Adrenal gland (tissue), 9 donors: ENCODE measurements at regions not wholly inside any gene's neighbourhood (a gene's known extent, or its start where the extent isn't known, plus 50 kb on each side); places are given as distances from the start of the nearest gene placed in this dataset.

Experiments used
- DNase-seq, 7 donors: peaks; one replicate each; pipeline ENCODE4 v3.0.0-alpha.2; 2019 to 2020
- H3K27ac ChIP-seq, 5 donors: fragments of 200-600 bp; sonication (generic) in 4 of 5; 1 replicate in 3 of 5; 2 replicates in 2 of 5; pipeline versions ENCODE4 v1.5.1 to v1.8.0; 2016 to 2020; ENCODE audit warnings: mild to moderate bottlenecking in 1 of 5
- H3K27me3 ChIP-seq: fragments of 200-600 bp; 2 replicates; pipeline ENCODE4 v1.8.0; 2021
- H3K36me3 ChIP-seq, 2 donors: fragments of 200-600 bp; replicated peaks in 1 of 2; 1 replicate in 1 of 2; 2 replicates in 1 of 2; pipeline versions ENCODE4 v1.5.1 to v1.8.0; 2018 to 2022
- H3K4me1 ChIP-seq, 2 donors: fragments of 200-600 bp; replicated peaks in 1 of 2; 1 replicate in 1 of 2; 2 replicates in 1 of 2; pipeline versions ENCODE4 v1.5.1 to v1.8.0; 2018 to 2021
- H3K4me3 ChIP-seq, 4 donors: fragments of 200-600 bp; sonication (generic) in 3 of 4; one replicate each; pipeline ENCODE4 v1.5.1; 2016 to 2018
- H3K9me3 ChIP-seq, 3 donors: fragments of 200-600 bp; sonication (generic) in 1 of 3; replicated peaks in 1 of 3; 1 replicate in 2 of 3; 2 replicates in 1 of 3; pipeline versions ENCODE4 v1.5.1 to v1.8.0; 2016 to 2021
- CTCF ChIP-seq, 6 experiments: fragments of 450-650 bp in 4 of 6; fragments of 200-600 bp in 2 of 6; sonication (generic) in 1 of 6; IDR thresholded peaks; 1 replicate in 5 of 6; 2 replicates in 1 of 6; pipeline versions ENCODE4 v1.5.1 to v1.8.0; 2016 to 2021; ENCODE audit warnings: antibody characterized with exemption in 6 of 6, mild to moderate bottlenecking in 2 of 6, moderate library complexity in 1 of 6
- POLR2A ChIP-seq, 2 donors: fragments of 450-650 bp; IDR thresholded peaks; one replicate each; pipeline ENCODE4 v1.6.1; 2017; ENCODE audit warnings: antibody characterized with exemption in 2 of 2, mild to moderate bottlenecking in 2 of 2, moderate library complexity in 1 of 2
- WGBS, 4 donors: extraction: QIAGEN DNeasy Blood & Tissue Kit in 2 of 4; methylation state at CpG; one replicate each; pipeline versions ENCODE4 v1.1.5 to v1.1.7; 2013 to 2017; 5-methylcytosine and 5-hydroxymethylcytosine counted together
- intact Hi-C, 2 donors: fragments of 100-400 bp; cut with DNase I; formaldehyde crosslinking; loops; one replicate each; pipeline versions ENCODE4 v1.14.1 to v1.15.0; 2022 to 2023
- donor health status: healthy with polysubstance abuse.
- donor health status: Bipolar disorder and iron deficiency.
- donor health status: DM: yes; HTN: yes; CAD: no.
- donor health status: DM: no; HTN: no; CAD: no.
- donor health status: DM: no; HTN: no; CAD: no.

GRCh38 chr2:81247648-81248047, 943.1 kb upstream of the LRRTM1 start:
- H3K9me3 ChIP-seq, result no peaks in the 10 kb centered on the region
- no peaks in the 10 kb centered on the region for H3K27me3 ChIP-seq
- no peaks in the 10 kb centered on the region for H3K36me3 ChIP-seq
- intact Hi-C loops, result no loop called here
- 60 to 74% (median 68%) methylated on average over 3 of the region's 3 CpGs for WGBS, 4 donors
- no peak overlapping the region for H3K27ac ChIP-seq
- no peak overlapping the region for H3K4me3 ChIP-seq
- no peaks in the 10 kb centered on the region for H3K4me1 ChIP-seq
- DNase-seq, result no peak
- TF ChIP-seq POLR2A (IDR thresholded peaks at IDR 0.05), result no peak

- WGBS, 4 donors, result 52 to 61% (median 57%) methylated on average over 2 of the region's 2 CpGs
- intact Hi-C loops, result no loop called here
- Histone ChIP-seq H3K36me3 (no peaks in the 10 kb centered on the region), H3K9me3 (no peaks in the 10 kb centered on the region), H3K4me1 (no peaks in the 10 kb centered on the region), H3K27me3 (no peaks in the 10 kb centered on the region), H3K27ac (no peak overlapping the region), H3K4me3 (no peak overlapping the region)
- TF ChIP-seq POLR2A (IDR thresholded peaks at IDR 0.05) (no peak), CTCF (IDR thresholded peaks at IDR 0.05) (no peak)
- no peak for DNase-seq
Observed at GRCh38 chr2:81242501-81242900, 937.9 kb upstream of the LRRTM1 start.

- intact Hi-C loops, result no loop called here
- H3K9me3 ChIP-seq, result no peaks in the 10 kb centered on the region
- no peak overlapping the region for H3K27ac ChIP-seq
- TF ChIP-seq CTCF (IDR thresholded peaks at IDR 0.05) (no peak), POLR2A (IDR thresholded peaks at IDR 0.05) (no peak)
- DNase-seq, result no peak
- no peaks in the 10 kb centered on the region for H3K4me1 ChIP-seq
- 50 to 64% (median 56%) methylated on average over 2 of the region's 2 CpGs for WGBS, 4 donors
- H3K36me3 ChIP-seq, result no peaks in the 10 kb centered on the region
- H3K4me3 ChIP-seq, result no peak overlapping the region
- no peaks in the 10 kb centered on the region for H3K27me3 ChIP-seq
Observed at GRCh38 chr2:81238462-81238861, 933.9 kb upstream of the LRRTM1 start.

- H3K27ac ChIP-seq, result no peak overlapping the region
- H3K9me3 ChIP-seq, result no peaks in the 10 kb centered on the region
- no peaks in the 10 kb centered on the region for H3K4me1 ChIP-seq
- WGBS, 4 donors, result 24 to 56% (median 53%) methylated on average over 1 of the region's 1 CpG
- H3K36me3 ChIP-seq, result no peaks in the 10 kb centered on the region
- DNase-seq, result no peak
- TF ChIP-seq POLR2A (IDR thresholded peaks at IDR 0.05), result no peak
- no peak for TF ChIP-seq CTCF (IDR thresholded peaks at IDR 0.05)
- H3K4me3 ChIP-seq, result no peak overlapping the region
- H3K27me3 ChIP-seq, result no peaks in the 10 kb centered on the region
- intact Hi-C loops, result no loop called here
Observed at GRCh38 chr2:81235601-81236000, 931.0 kb upstream of the LRRTM1 start.

GRCh38 chr2:81234711-81235110, 930.2 kb upstream of the LRRTM1 start:
- H3K9me3 ChIP-seq, result no peaks in the 10 kb centered on the region
- no peak overlapping the region for H3K4me3 ChIP-seq
- no peak for DNase-seq
- intact Hi-C loops, result no loop called here
- H3K4me1 ChIP-seq, result no peaks in the 10 kb centered on the region
- no peaks in the 10 kb centered on the region for H3K27me3 ChIP-seq
- H3K27ac ChIP-seq, result no peak overlapping the region
- no peaks in the 10 kb centered on the region for H3K36me3 ChIP-seq
- TF ChIP-seq CTCF (IDR thresholded peaks at IDR 0.05), result no peak
- no peak for TF ChIP-seq POLR2A (IDR thresholded peaks at IDR 0.05)
- 45 to 70% (median 60%) methylated on average over 1 of the region's 1 CpG for WGBS, 4 donors
